Stomach (tissue), 8 donors: ENCODE measurements at regions not wholly inside any gene's neighbourhood (a gene's known extent, or its start where the extent isn't known, plus 50 kb on each side); places are given as distances from the start of the nearest gene placed in this dataset.

Experiments
- DNase-seq, 2 donors: peaks; one replicate each; pipeline versions ENCODE4 v3.0.0 to v3.0.0-alpha.2; 2013 to 2019
- H3K27ac ChIP-seq, 5 donors: fragments of 200-600 bp in 4 of 5; sonication (generic) in 4 of 5; one replicate each; pipeline ENCODE4 v1.5.1; 2013 to 2019; ENCODE audit warnings: mild to moderate bottlenecking in 1 of 5, moderate library complexity in 1 of 5
- H3K27me3 ChIP-seq, 3 donors: fragments of 200-600 bp; sonication (generic); one replicate each; pipeline ENCODE4 v1.5.1; 2017 to 2019; ENCODE audit warnings: mixed run types in 1 of 3
- H3K36me3 ChIP-seq, 4 donors: fragments of 200-600 bp; sonication (generic); 1 replicate in 3 of 4; 2 replicates in 1 of 4; pipeline ENCODE4 v1.5.1; 2016 to 2019
- H3K4me1 ChIP-seq, 4 donors: fragments of 200-600 bp; sonication (generic); one replicate each; pipeline ENCODE4 v1.5.1; 2016 to 2019
- H3K4me3 ChIP-seq, 4 donors: fragments of 200-600 bp; sonication (generic) in 3 of 4; one replicate each; pipeline ENCODE4 v1.5.1; 2016 to 2019; ENCODE audit warnings: mild to moderate bottlenecking in 1 of 4
- H3K9me3 ChIP-seq, 4 donors: fragments of 200-600 bp; sonication (generic); one replicate each; pipeline ENCODE4 v1.5.1; 2016 to 2019
- CTCF ChIP-seq, 7 experiments: fragments of 450-650 bp in 4 of 7; fragments of 200-600 bp in 3 of 7; sonication (generic) in 3 of 7; IDR thresholded peaks; one replicate each; pipeline ENCODE4 v1.5.1; 2016 to 2019; ENCODE audit warnings: antibody characterized with exemption in 7 of 7, control low read depth in 2 of 7, mild to moderate bottlenecking in 1 of 7
- EP300 ChIP-seq: sonication (generic); formaldehyde crosslinking; IDR thresholded peaks from one replicate; pipeline ENCODE4 v1.6.1; 2017; ENCODE audit warnings: antibody characterized with exemption
- POLR2A ChIP-seq, 4 donors: fragments of 450-650 bp; IDR thresholded peaks; one replicate each; pipeline ENCODE4 v1.6.1; 2016; ENCODE audit warnings: antibody characterized with exemption in 4 of 4, control low read depth in 2 of 4, mild to moderate bottlenecking in 1 of 4, moderate library complexity in 1 of 4
- POLR2AphosphoS5 ChIP-seq, 3 donors: sonication (generic); formaldehyde crosslinking; IDR thresholded peaks; one replicate each; pipeline ENCODE4 v1.6.1; 2016; ENCODE audit warnings: antibody characterized with exemption in 3 of 3
- WGBS, 5 donors: extraction: QIAGEN DNeasy Blood & Tissue Kit in 3 of 5; methylation state at CpG; one replicate each; pipeline versions ENCODE4 v1.1.5 to v1.1.7; 2013 to 2018; 5-methylcytosine and 5-hydroxymethylcytosine counted together
- intact Hi-C: fragments of 100-400 bp; cut with DNase I; formaldehyde crosslinking; loops from one replicate; pipeline ENCODE4 v1.15.1; 2023; ENCODE audit warnings: low total_unique reads
- donor health status: healthy with polysubstance abuse.
- donor health status: Bipolar disorder and iron deficiency.
- donor health status: healthy.

- intact Hi-C loops, result loop anchor here (10.0 kb wide), 1 partner anchor 70 kb away; no protein-coding TSS in a partner anchor
These were observed 136.5 kb upstream of the ABCA1 start for GRCh38 chr9:105064248-105065097.

GRCh38 chr9:105065098-105066088, 137.4 kb upstream of the ABCA1 start:
- 77 to 83% (median 82%) methylated on average over 17 of the region's 17 CpGs for WGBS, 5 donors
- DNase-seq, result peak; percentile 31 to 74
- Histone ChIP-seq H3K9me3 (no peaks in the 10 kb centered on the region), H3K27ac (peak overlapping the region; percentile 67 to 89 (median 85)), H3K4me3 (peak overlapping the region in 1 of 4 donors; percentile 7), H3K4me1 (peaks cover 29 to 49% (median 32%) of the 10 kb centered on the region in 4 donors), H3K27me3 (no peaks in the 10 kb centered on the region), H3K36me3 (no peaks in the 10 kb centered on the region)
- intact Hi-C loops, result loop anchor here (10.0 kb wide), 1 partner anchor 71 kb away; no protein-coding TSS in a partner anchor
- TF ChIP-seq POLR2AphosphoS5 (IDR thresholded peaks at IDR 0.05), result peak in 2 of 3 donors; percentile 41 to 49
- TF ChIP-seq POLR2A (IDR thresholded peaks at IDR 0.05), result no peak

More at GRCh38 chr9:105064248-105065097, 136.5 kb upstream of the ABCA1 start:
- WGBS, 5 donors, result 15 to 21% (median 16%) methylated on average over 11 to 12 of the region's 12 CpGs
- H3K27ac ChIP-seq, result peak overlapping the region; percentile 67 to 89 (median 85)
- peak overlapping the region in 1 of 4 donors; percentile 7 for H3K4me3 ChIP-seq
- peaks cover 29 to 49% (median 31%) of the 10 kb centered on the region in 4 donors for H3K4me1 ChIP-seq
- no peaks in the 10 kb centered on the region for H3K27me3 ChIP-seq
- peak; percentile 91 to 93 for DNase-seq
- no peak for TF ChIP-seq POLR2A (IDR thresholded peaks at IDR 0.05)
- TF ChIP-seq CTCF (IDR thresholded peaks at IDR 0.05), result no peak
- peak; percentile 10 for TF ChIP-seq EP300
- peak; percentile 77 to 83 (median 80) for TF ChIP-seq POLR2AphosphoS5 (IDR thresholded peaks at IDR 0.05)
- no peaks in the 10 kb centered on the region for H3K9me3 ChIP-seq
- no peaks in the 10 kb centered on the region for H3K36me3 ChIP-seq

GRCh38 chr9:105066275-105066865, 138.4 kb upstream of the ABCA1 start:
- Histone ChIP-seq H3K27me3 (no peaks in the 10 kb centered on the region), H3K27ac (peak overlapping the region in 3 of 5 donors; percentile 85 to 89 (median 89)), H3K4me3 (no peak overlapping the region), H3K4me1 (peaks cover 29 to 49% (median 32%) of the 10 kb centered on the region in 4 donors), H3K36me3 (no peaks in the 10 kb centered on the region), H3K9me3 (no peaks in the 10 kb centered on the region)
- WGBS, 5 donors, result 40 to 62% (median 55%) methylated on average over 5 of the region's 5 CpGs
- DNase-seq, result no peak
- intact Hi-C loops, result loop anchor here (10.0 kb wide), 1 partner anchor 72 kb away; no protein-coding TSS in a partner anchor
- no peak for TF ChIP-seq POLR2AphosphoS5 (IDR thresholded peaks at IDR 0.05)
- TF ChIP-seq POLR2A (IDR thresholded peaks at IDR 0.05), result no peak
- TF ChIP-seq CTCF (IDR thresholded peaks at IDR 0.05), result no peak
- TF ChIP-seq EP300, result no peak

GRCh38 chr9:105067895-105068580, 140.1 kb upstream of the ABCA1 start:
- H3K9me3 ChIP-seq, result no peaks in the 10 kb centered on the region
- whole genome bisulfite sequencing, 5 donors, result 87 to 98% (median 90%) methylated on average over 3 of the region's 3 CpGs
- peaks cover 29 to 41% (median 32%) of the 10 kb centered on the region in 4 donors for H3K4me1 ChIP-seq
- H3K36me3 ChIP-seq, result no peaks in the 10 kb centered on the region
- no peak overlapping the region for H3K4me3 ChIP-seq
- no peak for TF ChIP-seq CTCF (IDR thresholded peaks at IDR 0.05)
- TF ChIP-seq POLR2AphosphoS5 (IDR thresholded peaks at IDR 0.05), result no peak
- TF ChIP-seq EP300, result no peak
- no peak for TF ChIP-seq POLR2A (IDR thresholded peaks at IDR 0.05)
- H3K27ac ChIP-seq, result no peak overlapping the region
- no peaks in the 10 kb centered on the region for H3K27me3 ChIP-seq
- no peak for DNase-seq
- intact Hi-C loops, result loop anchor here (10.0 kb wide), 1 partner anchor 73 kb away; no protein-coding TSS in a partner anchor
